GM23338 (cell line): ENCODE measurements at regions not wholly inside any gene's neighbourhood (a gene's known extent, or its start where the extent isn't known, plus 50 kb on each side); places are given as distances from the start of the nearest gene placed in this dataset.
A peak's percentile ranks its signal among the peaks of the same experiment; 100 is the strongest.

Experiments
- ATAC-seq: fragments of 200-7000 bp; cut with Tn5 transposase; 3 replicates; pipeline ENCODE4 v1.9.1; 2020
- DNase-seq: peaks from one replicate; pipeline ENCODE4 v3.0.0-alpha.2; 2015; ENCODE audit warnings: low spot score
- H2AFZ ChIP-seq: fragments of 200-600 bp; sonication (generic); 2 replicates; pipeline ENCODE4 v1.8.0; 2016; ENCODE audit warnings: antibody characterized with exemption, mild to moderate bottlenecking, moderate library complexity
- H3F3A ChIP-seq: fragments of 200-600 bp; sonication (generic); replicated peaks from 2 replicates; pipeline ENCODE4 v1.8.0; 2017; ENCODE audit warnings: antibody characterized with exemption, mixed run types, low read depth
- H3K27ac ChIP-seq: fragments of 200-600 bp; sonication (generic); 2 replicates; pipeline ENCODE4 v1.6.1; 2016; ENCODE audit warnings: low read depth
- H3K27me3 ChIP-seq: fragments of 200-600 bp; sonication (generic); 2 replicates; pipeline ENCODE4 v1.8.0; 2016; ENCODE audit warnings: mild to moderate bottlenecking, mixed run types, moderate library complexity; ENCODE audit not compliant: insufficient read depth
- H3K36me3 ChIP-seq: fragments of 200-600 bp; sonication (generic); 2 replicates; pipeline ENCODE4 v1.8.0; 2016; ENCODE audit warnings: mild to moderate bottlenecking; ENCODE audit not compliant: insufficient read depth
- H3K4me1 ChIP-seq: fragments of 200-600 bp; sonication (generic); 2 replicates; pipeline ENCODE4 v1.8.0; 2016; ENCODE audit warnings: mild to moderate bottlenecking, moderate library complexity; ENCODE audit not compliant: insufficient read depth
- H3K4me2 ChIP-seq: fragments of 200-600 bp; sonication (generic); 2 replicates; pipeline ENCODE4 v1.7.1; 2017; ENCODE audit warnings: mixed run types
- H3K4me3 ChIP-seq: fragments of 200-600 bp; sonication (generic); 2 replicates; pipeline ENCODE4 v1.6.1; 2016; ENCODE audit warnings: mixed run types
- H3K79me2 ChIP-seq: fragments of 200-600 bp; sonication (generic); replicated peaks from 2 replicates; pipeline ENCODE4 v1.8.0; 2017; ENCODE audit warnings: mild to moderate bottlenecking; ENCODE audit not compliant: insufficient read depth
- H3K9me2 ChIP-seq: fragments of 200-600 bp; sonication (generic); 2 replicates; pipeline ENCODE4 v1.8.0; 2017; ENCODE audit not compliant: insufficient read depth
- H4K20me1 ChIP-seq: fragments of 200-600 bp; sonication (generic); replicated peaks from 2 replicates; pipeline ENCODE4 v1.8.0; 2017; ENCODE audit warnings: mild to moderate bottlenecking; ENCODE audit not compliant: insufficient read depth
- H3K27ac Mint-ChIP-seq: 2 replicates; pipeline ENCODE4 v1.8.0; 2020; ENCODE audit warnings: inconsistent platforms, mild to moderate bottlenecking, moderate library complexity, mixed read lengths
- H3K27me3 Mint-ChIP-seq: 3 replicates; pipeline ENCODE4 v1.8.0; 2022; ENCODE audit warnings: low read depth, mild to moderate bottlenecking, moderate library complexity, mixed read lengths, inconsistent platforms; ENCODE audit not compliant: insufficient read depth, poor library complexity
- H3K36me3 Mint-ChIP-seq: 3 replicates; pipeline ENCODE4 v1.8.0; 2021; ENCODE audit warnings: low read depth, mild to moderate bottlenecking, inconsistent platforms, moderate library complexity, mixed read lengths
- H3K4me1 Mint-ChIP-seq: 3 replicates; pipeline ENCODE4 v1.8.0; 2020; ENCODE audit warnings: mild to moderate bottlenecking, inconsistent platforms, mixed read lengths
- H3K4me3 Mint-ChIP-seq: 3 replicates; pipeline ENCODE4 v1.8.0; 2021; ENCODE audit warnings: moderate library complexity, mild to moderate bottlenecking, inconsistent platforms, mixed read lengths
- H3K9me3 Mint-ChIP-seq: 3 replicates; pipeline ENCODE4 v1.8.0; 2020; ENCODE audit warnings: moderate library complexity, mild to moderate bottlenecking, inconsistent platforms, mixed read lengths
- CREB1 ChIP-seq: fragments of 250-450 bp; sonication (Bioruptor Pico); IDR thresholded peaks from 2 replicates; pipeline ENCODE4 v1.5.0; 2020; ENCODE audit warnings: low read depth, mild to moderate bottlenecking, moderate library complexity
- CTCF ChIP-seq, 2 experiments: fragments of 200-600 bp in 1 of 2; sonication (generic) in 1 of 2; conservative IDR thresholded peaks; 2 replicates each; pipeline versions ENCODE4 v1.5.1 to v1.6.1; 2016 to 2017; ENCODE audit warnings: antibody characterized with exemption in 2 of 2, low read depth in 2 of 2, mild to moderate bottlenecking in 2 of 2, moderate library complexity in 1 of 2
- EZH2 ChIP-seq: fragments of 200-600 bp; sonication (generic); IDR thresholded peaks from one replicate; pipeline ENCODE4 v1.8.0; 2017; ENCODE audit warnings: antibody characterized with exemption, mild to moderate bottlenecking, low read depth; ENCODE audit not compliant: unreplicated experiment
- EZH2phosphoT487 ChIP-seq: fragments of 200-600 bp; sonication (generic); IDR thresholded peaks from one replicate; pipeline ENCODE4 v1.8.1; 2018; ENCODE audit warnings: antibody characterized with exemption; ENCODE audit not compliant: unreplicated experiment
- JUNB ChIP-seq: IDR thresholded peaks from one replicate; pipeline ENCODE4 v1.6.1; 2016; ENCODE audit warnings: antibody characterized with exemption; ENCODE audit not compliant: unreplicated experiment
- NANOG ChIP-seq: IDR thresholded peaks from 2 replicates; pipeline ENCODE4 v1.6.1; 2016; ENCODE audit warnings: antibody characterized with exemption, borderline replicate concordance
- POLR2AphosphoS5 ChIP-seq: IDR thresholded peaks from 2 replicates; pipeline ENCODE4 v1.6.1; 2016; ENCODE audit warnings: antibody characterized with exemption, low read depth
- STAT1 ChIP-seq: IDR thresholded peaks from one replicate; pipeline ENCODE4 v1.6.1; 2016; ENCODE audit warnings: antibody characterized with exemption; ENCODE audit not compliant: unreplicated experiment
- ZNF114 ChIP-seq: fragments of 250-450 bp; sonication (Bioruptor Pico); IDR thresholded peaks from 2 replicates; pipeline ENCODE4 v1.5.0; 2020; ENCODE audit warnings: mild to moderate bottlenecking, moderate library complexity
- ZNF331 ChIP-seq: fragments of 250-450 bp; sonication (Bioruptor Pico); IDR thresholded peaks from 2 replicates; pipeline ENCODE4 v1.5.0; 2020; ENCODE audit warnings: low read depth, mild to moderate bottlenecking, moderate library complexity
- TF ChIP-seq, protein P1 (sequence below): IDR thresholded peaks from 2 replicates; pipeline ENCODE4 v1.6.1; 2016; ENCODE audit warnings: antibody characterized with exemption
- TF ChIP-seq, protein P2 (sequence below): IDR thresholded peaks from one replicate; pipeline ENCODE4 v1.6.1; 2018; ENCODE audit warnings: antibody characterized with exemption; ENCODE audit not compliant: unreplicated experiment
- TF ChIP-seq, protein P3 (sequence below): fragments of 250-450 bp; sonication (Bioruptor Pico); IDR thresholded peaks from 2 replicates; pipeline ENCODE4 v1.5.0; 2020; ENCODE audit warnings: mild to moderate bottlenecking, moderate library complexity

GRCh38 chr6:139597771-139598755 lies 223.6 kb upstream of the CITED2 start:
- no peaks in the 10 kb centered on the region for H3K27me3 ChIP-seq
- ATAC-seq (peak; percentile 44; the same call in 2 of the 3 replicates), DNase-seq (no peak)
- TF ChIP-seq JUNB (no peak), EZH2phosphoT487 (no peak), EZH2 (no peak), POLR2AphosphoS5 (no peak), ZNF331 (no peak), NANOG (no peak), CREB1 (no peak), CTCF (conservative IDR thresholded peaks at IDR 0.05; ENCODE audit: low read depth in 2 of 2) (no peak), ZNF114 (CRISPR knock-in tag) (no peak), STAT1 (no peak)
- TF ChIP-seq, protein P1, sequence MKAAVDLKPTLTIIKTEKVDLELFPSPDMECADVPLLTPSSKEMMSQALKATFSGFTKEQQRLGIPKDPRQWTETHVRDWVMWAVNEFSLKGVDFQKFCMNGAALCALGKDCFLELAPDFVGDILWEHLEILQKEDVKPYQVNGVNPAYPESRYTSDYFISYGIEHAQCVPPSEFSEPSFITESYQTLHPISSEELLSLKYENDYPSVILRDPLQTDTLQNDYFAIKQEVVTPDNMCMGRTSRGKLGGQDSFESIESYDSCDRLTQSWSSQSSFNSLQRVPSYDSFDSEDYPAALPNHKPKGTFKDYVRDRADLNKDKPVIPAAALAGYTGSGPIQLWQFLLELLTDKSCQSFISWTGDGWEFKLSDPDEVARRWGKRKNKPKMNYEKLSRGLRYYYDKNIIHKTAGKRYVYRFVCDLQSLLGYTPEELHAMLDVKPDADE: no peak
- TF ChIP-seq, protein P2, sequence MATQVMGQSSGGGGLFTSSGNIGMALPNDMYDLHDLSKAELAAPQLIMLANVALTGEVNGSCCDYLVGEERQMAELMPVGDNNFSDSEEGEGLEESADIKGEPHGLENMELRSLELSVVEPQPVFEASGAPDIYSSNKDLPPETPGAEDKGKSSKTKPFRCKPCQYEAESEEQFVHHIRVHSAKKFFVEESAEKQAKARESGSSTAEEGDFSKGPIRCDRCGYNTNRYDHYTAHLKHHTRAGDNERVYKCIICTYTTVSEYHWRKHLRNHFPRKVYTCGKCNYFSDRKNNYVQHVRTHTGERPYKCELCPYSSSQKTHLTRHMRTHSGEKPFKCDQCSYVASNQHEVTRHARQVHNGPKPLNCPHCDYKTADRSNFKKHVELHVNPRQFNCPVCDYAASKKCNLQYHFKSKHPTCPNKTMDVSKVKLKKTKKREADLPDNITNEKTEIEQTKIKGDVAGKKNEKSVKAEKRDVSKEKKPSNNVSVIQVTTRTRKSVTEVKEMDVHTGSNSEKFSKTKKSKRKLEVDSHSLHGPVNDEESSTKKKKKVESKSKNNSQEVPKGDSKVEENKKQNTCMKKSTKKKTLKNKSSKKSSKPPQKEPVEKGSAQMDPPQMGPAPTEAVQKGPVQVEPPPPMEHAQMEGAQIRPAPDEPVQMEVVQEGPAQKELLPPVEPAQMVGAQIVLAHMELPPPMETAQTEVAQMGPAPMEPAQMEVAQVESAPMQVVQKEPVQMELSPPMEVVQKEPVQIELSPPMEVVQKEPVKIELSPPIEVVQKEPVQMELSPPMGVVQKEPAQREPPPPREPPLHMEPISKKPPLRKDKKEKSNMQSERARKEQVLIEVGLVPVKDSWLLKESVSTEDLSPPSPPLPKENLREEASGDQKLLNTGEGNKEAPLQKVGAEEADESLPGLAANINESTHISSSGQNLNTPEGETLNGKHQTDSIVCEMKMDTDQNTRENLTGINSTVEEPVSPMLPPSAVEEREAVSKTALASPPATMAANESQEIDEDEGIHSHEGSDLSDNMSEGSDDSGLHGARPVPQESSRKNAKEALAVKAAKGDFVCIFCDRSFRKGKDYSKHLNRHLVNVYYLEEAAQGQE: no peak
- TF ChIP-seq, protein P3, sequence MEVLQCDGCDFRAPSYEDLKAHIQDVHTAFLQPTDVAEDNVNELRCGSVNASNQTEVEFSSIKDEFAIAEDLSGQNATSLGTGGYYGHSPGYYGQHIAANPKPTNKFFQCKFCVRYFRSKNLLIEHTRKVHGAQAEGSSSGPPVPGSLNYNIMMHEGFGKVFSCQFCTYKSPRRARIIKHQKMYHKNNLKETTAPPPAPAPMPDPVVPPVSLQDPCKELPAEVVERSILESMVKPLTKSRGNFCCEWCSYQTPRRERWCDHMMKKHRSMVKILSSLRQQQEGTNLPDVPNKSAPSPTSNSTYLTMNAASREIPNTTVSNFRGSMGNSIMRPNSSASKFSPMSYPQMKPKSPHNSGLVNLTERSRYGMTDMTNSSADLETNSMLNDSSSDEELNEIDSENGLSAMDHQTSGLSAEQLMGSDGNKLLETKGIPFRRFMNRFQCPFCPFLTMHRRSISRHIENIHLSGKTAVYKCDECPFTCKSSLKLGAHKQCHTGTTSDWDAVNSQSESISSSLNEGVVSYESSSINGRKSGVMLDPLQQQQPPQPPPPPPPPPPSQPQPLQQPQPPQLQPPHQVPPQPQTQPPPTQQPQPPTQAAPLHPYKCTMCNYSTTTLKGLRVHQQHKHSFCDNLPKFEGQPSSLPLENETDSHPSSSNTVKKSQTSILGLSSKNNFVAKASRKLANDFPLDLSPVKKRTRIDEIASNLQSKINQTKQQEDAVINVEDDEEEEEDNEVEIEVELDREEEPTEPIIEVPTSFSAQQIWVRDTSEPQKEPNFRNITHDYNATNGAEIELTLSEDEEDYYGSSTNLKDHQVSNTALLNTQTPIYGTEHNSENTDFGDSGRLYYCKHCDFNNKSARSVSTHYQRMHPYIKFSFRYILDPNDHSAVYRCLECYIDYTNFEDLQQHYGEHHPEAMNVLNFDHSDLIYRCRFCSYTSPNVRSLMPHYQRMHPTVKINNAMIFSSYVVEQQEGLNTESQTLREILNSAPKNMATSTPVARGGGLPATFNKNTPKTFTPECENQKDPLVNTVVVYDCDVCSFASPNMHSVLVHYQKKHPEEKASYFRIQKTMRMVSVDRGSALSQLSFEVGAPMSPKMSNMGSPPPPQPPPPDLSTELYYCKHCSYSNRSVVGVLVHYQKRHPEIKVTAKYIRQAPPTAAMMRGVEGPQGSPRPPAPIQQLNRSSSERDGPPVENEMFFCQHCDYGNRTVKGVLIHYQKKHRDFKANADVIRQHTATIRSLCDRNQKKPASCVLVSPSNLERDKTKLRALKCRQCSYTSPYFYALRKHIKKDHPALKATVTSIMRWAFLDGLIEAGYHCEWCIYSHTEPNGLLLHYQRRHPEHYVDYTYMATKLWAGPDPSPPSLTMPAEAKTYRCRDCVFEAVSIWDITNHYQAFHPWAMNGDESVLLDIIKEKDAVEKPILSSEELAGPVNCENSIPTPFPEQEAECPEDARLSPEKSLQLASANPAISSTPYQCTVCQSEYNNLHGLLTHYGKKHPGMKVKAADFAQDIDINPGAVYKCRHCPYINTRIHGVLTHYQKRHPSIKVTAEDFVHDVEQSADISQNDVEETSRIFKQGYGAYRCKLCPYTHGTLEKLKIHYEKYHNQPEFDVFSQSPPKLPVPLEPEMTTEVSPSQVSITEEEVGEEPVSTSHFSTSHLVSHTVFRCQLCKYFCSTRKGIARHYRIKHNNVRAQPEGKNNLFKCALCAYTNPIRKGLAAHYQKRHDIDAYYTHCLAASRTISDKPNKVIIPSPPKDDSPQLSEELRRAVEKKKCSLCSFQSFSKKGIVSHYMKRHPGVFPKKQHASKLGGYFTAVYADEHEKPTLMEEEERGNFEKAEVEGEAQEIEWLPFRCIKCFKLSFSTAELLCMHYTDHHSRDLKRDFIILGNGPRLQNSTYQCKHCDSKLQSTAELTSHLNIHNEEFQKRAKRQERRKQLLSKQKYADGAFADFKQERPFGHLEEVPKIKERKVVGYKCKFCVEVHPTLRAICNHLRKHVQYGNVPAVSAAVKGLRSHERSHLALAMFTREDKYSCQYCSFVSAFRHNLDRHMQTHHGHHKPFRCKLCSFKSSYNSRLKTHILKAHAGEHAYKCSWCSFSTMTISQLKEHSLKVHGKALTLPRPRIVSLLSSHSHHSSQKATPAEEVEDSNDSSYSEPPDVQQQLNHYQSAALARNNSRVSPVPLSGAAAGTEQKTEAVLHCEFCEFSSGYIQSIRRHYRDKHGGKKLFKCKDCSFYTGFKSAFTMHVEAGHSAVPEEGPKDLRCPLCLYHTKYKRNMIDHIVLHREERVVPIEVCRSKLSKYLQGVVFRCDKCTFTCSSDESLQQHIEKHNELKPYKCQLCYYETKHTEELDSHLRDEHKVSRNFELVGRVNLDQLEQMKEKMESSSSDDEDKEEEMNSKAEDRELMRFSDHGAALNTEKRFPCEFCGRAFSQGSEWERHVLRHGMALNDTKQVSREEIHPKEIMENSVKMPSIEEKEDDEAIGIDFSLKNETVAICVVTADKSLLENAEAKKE (CRISPR knock-in tag): no peak
- no peak overlapping the region for H3K4me2 ChIP-seq
- no peaks in the 10 kb centered on the region for H3K79me2 ChIP-seq
- 0 out of 2 replicates have a peak, but pooled peaks cover 5% of the 10 kb centered on the region for H3K9me2 ChIP-seq
- no peak overlapping the region for H3K27ac ChIP-seq
- no peaks in the 10 kb centered on the region for H4K20me1 ChIP-seq
- H3K36me3 ChIP-seq: no peaks in the 10 kb centered on the region
- peak overlapping the region; percentile 24; the same call in 1 of the 2 replicates for H2AFZ ChIP-seq
- H3K27ac Mint-ChIP-seq: peak overlapping the region; percentile 69
- no peaks in the 10 kb centered on the region for H3F3A ChIP-seq
- H3K36me3 Mint-ChIP-seq: no peaks in the 10 kb centered on the region
- H3K4me3 Mint-ChIP-seq: no peak overlapping the region
- H3K4me1 Mint-ChIP-seq: peaks cover 24% of the 10 kb centered on the region
- no peaks in the 10 kb centered on the region for H3K9me3 Mint-ChIP-seq
- H3K4me3 ChIP-seq: no peak overlapping the region
- H3K27me3 Mint-ChIP-seq: peaks cover 2% of the 10 kb centered on the region
- H3K4me1 ChIP-seq: peaks cover 8% of the 10 kb centered on the region; the same call in 1 of the 2 replicates
